HFF-Myc (cell line): ENCODE measurements at regions not wholly inside any gene's neighbourhood (a gene's known extent, or its start where the extent isn't known, plus 50 kb on each side); places are given as distances from the start of the nearest gene placed in this dataset.

Experiments used
- DNase-seq: peaks from one replicate; pipeline ENCODE4 v3.0.0-alpha.2; 2011; ENCODE audit warnings: low read depth; ENCODE audit errors: extremely low read depth
- H3K4me3 ChIP-seq: replicated peaks from 2 replicates; pipeline ENCODE4 v1.5.1; 2011; ENCODE audit warnings: low read depth, mild to moderate bottlenecking, control low read depth, low read length
- CTCF ChIP-seq: IDR thresholded peaks from 2 replicates; pipeline ENCODE4 v1.5.1; 2012; ENCODE audit warnings: mild to moderate bottlenecking, low read depth, low read length, control low read depth; ENCODE audit errors: missing control alignments

GRCh38 chr13:85586856-85587255 lies 212.4 kb downstream of the SLITRK6 start:
- no peak overlapping the region for H3K4me3 ChIP-seq
- DNase-seq: no peak
- TF ChIP-seq CTCF: no peak

GRCh38 chr13:85586422-85586831 lies 212.8 kb downstream of the SLITRK6 start:
- DNase-seq: peak; percentile 59
- no peak overlapping the region for H3K4me3 ChIP-seq
- no peak for TF ChIP-seq CTCF

- no peak for DNase-seq
- TF ChIP-seq CTCF: no peak
- H3K4me3 ChIP-seq: no peak overlapping the region
Measured at GRCh38 chr13:85582890-85583289, 216.3 kb downstream of the SLITRK6 start.

GRCh38 chr13:85575110-85575509 lies 224.1 kb downstream of the SLITRK6 start:
- TF ChIP-seq CTCF: no peak
- no peak overlapping the region for H3K4me3 ChIP-seq
- no peak for DNase-seq

- no peak overlapping the region for H3K4me3 ChIP-seq
- DNase-seq: no peak
Measured at GRCh38 chr13:85567909-85568308, 231.3 kb downstream of the SLITRK6 start.

GRCh38 chr13:85565652-85566051 lies 233.6 kb downstream of the SLITRK6 start:
- TF ChIP-seq CTCF: no peak
- H3K4me3 ChIP-seq: no peak overlapping the region
- DNase-seq: no peak

More at GRCh38 chr13:85567909-85568308, 231.3 kb downstream of the SLITRK6 start:
- no peak for TF ChIP-seq CTCF

GRCh38 chr13:85564598-85564997 lies 234.6 kb downstream of the SLITRK6 start:
- H3K4me3 ChIP-seq: no peak overlapping the region
- no peak for TF ChIP-seq CTCF
- DNase-seq: no peak
